K562 (cell line): ENCODE measurements at regions not wholly inside any gene's neighbourhood (a gene's known extent, or its start where the extent isn't known, plus 50 kb on each side); places are given as distances from the start of the nearest gene placed in this dataset.

Source experiments
- CAMTA2 ChIP-seq: fragments of 250-450 bp; sonication (Bioruptor Pico); conservative IDR thresholded peaks from 2 replicates; pipeline ENCODE4 v1.5.1; 2022
- FOXK2 ChIP-seq, 2 experiments: fragments of 450-650 bp; IDR thresholded peaks in 1 of 2; conservative IDR thresholded peaks in 1 of 2; 2 replicates each; pipeline ENCODE4 v1.6.1; 2016; ENCODE audit warnings: low read depth in 2 of 2, mild to moderate bottlenecking in 1 of 2
- KAT2B ChIP-seq: IDR thresholded peaks from one replicate; pipeline ENCODE4 v1.6.1; 2012; ENCODE audit warnings: low read depth, mild to moderate bottlenecking, control low read depth, inconsistent platforms, low read length, moderate library complexity
- MAFF ChIP-seq: IDR thresholded peaks from 2 replicates; pipeline ENCODE4 v1.6.1; 2012; ENCODE audit warnings: low read length, improper control_type of control experiment
- SIRT6 ChIP-seq: IDR thresholded peaks from one replicate; pipeline ENCODE4 v1.6.1; 2012; ENCODE audit warnings: low read depth, mild to moderate bottlenecking, control low read depth, inconsistent platforms, low read length, moderate library complexity
- TCF15 ChIP-seq: fragments of 250-450 bp; sonication (Bioruptor Pico); IDR thresholded peaks from 2 replicates; pipeline ENCODE4 v1.8.0; 2022; ENCODE audit warnings: moderate library complexity, mild to moderate bottlenecking, inconsistent platforms
- U2AF2 ChIP-seq: fragments of 200-400 bp; formaldehyde crosslinking; optimal IDR thresholded peaks from 2 replicates; pipeline ENCODE3; 2017; ENCODE audit warnings: low read depth, mild to moderate bottlenecking, low read length
- TF ChIP-seq, protein P1 (sequence below), 3 experiments: fragments of 200-800 bp in 1 of 3; fragments of 250-450 bp in 1 of 3; fragments of 450-650 bp in 1 of 3; sonication (Bioruptor Pico) in 1 of 3; sonication (Bioruptor generic) in 1 of 3; formaldehyde crosslinking in 1 of 3; IDR thresholded peaks; 2 replicates each; pipeline versions ENCODE4 v1.6.1 to v1.8.0; 2016 to 2022; ENCODE audit warnings: mild to moderate bottlenecking in 2 of 3, missing genetic modification characterization in 2 of 3, missing compliant biosample characterization in 1 of 3, moderate library complexity in 1 of 3

- TF ChIP-seq, protein P1, sequence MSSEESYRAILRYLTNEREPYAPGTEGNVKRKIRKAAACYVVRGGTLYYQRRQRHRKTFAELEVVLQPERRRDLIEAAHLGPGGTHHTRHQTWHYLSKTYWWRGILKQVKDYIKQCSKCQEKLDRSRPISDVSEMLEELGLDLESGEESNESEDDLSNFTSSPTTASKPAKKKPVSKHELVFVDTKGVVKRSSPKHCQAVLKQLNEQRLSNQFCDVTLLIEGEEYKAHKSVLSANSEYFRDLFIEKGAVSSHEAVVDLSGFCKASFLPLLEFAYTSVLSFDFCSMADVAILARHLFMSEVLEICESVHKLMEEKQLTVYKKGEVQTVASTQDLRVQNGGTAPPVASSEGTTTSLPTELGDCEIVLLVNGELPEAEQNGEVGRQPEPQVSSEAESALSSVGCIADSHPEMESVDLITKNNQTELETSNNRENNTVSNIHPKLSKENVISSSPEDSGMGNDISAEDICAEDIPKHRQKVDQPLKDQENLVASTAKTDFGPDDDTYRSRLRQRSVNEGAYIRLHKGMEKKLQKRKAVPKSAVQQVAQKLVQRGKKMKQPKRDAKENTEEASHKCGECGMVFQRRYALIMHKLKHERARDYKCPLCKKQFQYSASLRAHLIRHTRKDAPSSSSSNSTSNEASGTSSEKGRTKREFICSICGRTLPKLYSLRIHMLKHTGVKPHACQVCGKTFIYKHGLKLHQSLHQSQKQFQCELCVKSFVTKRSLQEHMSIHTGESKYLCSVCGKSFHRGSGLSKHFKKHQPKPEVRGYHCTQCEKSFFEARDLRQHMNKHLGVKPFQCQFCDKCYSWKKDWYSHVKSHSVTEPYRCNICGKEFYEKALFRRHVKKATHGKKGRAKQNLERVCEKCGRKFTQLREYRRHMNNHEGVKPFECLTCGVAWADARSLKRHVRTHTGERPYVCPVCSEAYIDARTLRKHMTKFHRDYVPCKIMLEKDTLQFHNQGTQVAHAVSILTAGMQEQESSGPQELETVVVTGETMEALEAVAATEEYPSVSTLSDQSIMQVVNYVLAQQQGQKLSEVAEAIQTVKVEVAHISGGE (CRISPR knock-in tag; IDR thresholded peaks at IDR 0.05): no peak
- TF ChIP-seq U2AF2 (no peak), MAFF (no peak), TCF15 (no peak), CAMTA2 (CRISPR knock-in tag) (no peak), KAT2B (no peak), FOXK2 (conservative IDR thresholded peaks at IDR 0.05 in 1 of 2, IDR thresholded peaks at IDR 0.05 in 1 of 2; ENCODE audit: low read depth in 2 of 2) (no peak), SIRT6 (no peak)
Measured at GRCh38 chr9:10700291-10700690, 87.5 kb upstream of the PTPRD start.
